OCI-LY1 (cell line): ENCODE measurements at regions not wholly inside any gene's neighbourhood (a gene's known extent, or its start where the extent isn't known, plus 50 kb on each side); places are given as distances from the start of the nearest gene placed in this dataset.
"Not testable (repeated sequence)": the region's sequence is repeated elsewhere in the genome, so short reads cannot be mapped to it uniquely, and the experiment has no call there.

Experiments used
- H2AFZ ChIP-seq: fragments of 200-600 bp; sonication (generic), shearing (Covaris generic); 2 replicates; pipeline ENCODE4 v1.6.0; 2014; ENCODE audit warnings: antibody characterized with exemption, mild to moderate bottlenecking, low read length
- H3F3A ChIP-seq: fragments of 200-600 bp; sonication (generic), shearing (Covaris generic); 2 replicates; pipeline ENCODE4 v1.6.0; 2014; ENCODE audit warnings: mild to moderate bottlenecking, antibody characterized with exemption, low read length, moderate library complexity; ENCODE audit not compliant: insufficient read depth
- H3K27ac ChIP-seq: fragments of 200-600 bp; sonication (generic); 2 replicates; pipeline ENCODE4 v1.5.1; 2014; ENCODE audit warnings: low read length, mixed run types, mild to moderate bottlenecking, low read depth; ENCODE audit not compliant: poor library complexity, severe bottlenecking
- H3K27me3 ChIP-seq: fragments of 200-600 bp; sonication (generic); 2 replicates; pipeline ENCODE4 v1.6.0; 2014; ENCODE audit warnings: antibody characterized with exemption, mild to moderate bottlenecking, low read length, moderate library complexity; ENCODE audit not compliant: insufficient read depth
- H3K36me3 ChIP-seq: fragments of 200-600 bp; sonication (generic); 2 replicates; pipeline ENCODE4 v1.6.1; 2014; ENCODE audit warnings: mild to moderate bottlenecking, antibody characterized with exemption, low read length, moderate library complexity, mixed read lengths; ENCODE audit not compliant: insufficient read depth
- H3K4me1 ChIP-seq: fragments of 200-600 bp; sonication (generic); 2 replicates; pipeline ENCODE4 v1.5.1; 2014; ENCODE audit warnings: mild to moderate bottlenecking, low read length, moderate library complexity; ENCODE audit not compliant: insufficient read depth, severe bottlenecking
- H3K4me2 ChIP-seq: fragments of 200-600 bp; sonication (generic), shearing (Covaris generic); 2 replicates; pipeline ENCODE4 v1.6.1; 2014; ENCODE audit warnings: low read length
- H3K4me3 ChIP-seq: fragments of 200-600 bp; sonication (generic); 2 replicates; pipeline ENCODE4 v1.5.1; 2014; ENCODE audit warnings: low read length, low read depth, mild to moderate bottlenecking, mixed read lengths; ENCODE audit not compliant: poor library complexity, severe bottlenecking
- H3K79me2 ChIP-seq: fragments of 200-600 bp; shearing (Covaris generic); 2 replicates; pipeline ENCODE4 v1.6.1; 2016; ENCODE audit warnings: mixed run types, low read length, mixed read lengths; ENCODE audit not compliant: insufficient read depth
- H3K9ac ChIP-seq: fragments of 200-600 bp; sonication (generic), shearing (Covaris generic); 2 replicates; pipeline ENCODE4 v1.6.1; 2014; ENCODE audit warnings: mild to moderate bottlenecking, low read length, mixed read lengths
- H3K9me2 ChIP-seq: fragments of 200-600 bp; sonication (generic), shearing (Covaris generic); 2 replicates; pipeline ENCODE4 v1.6.1; 2014; ENCODE audit warnings: low read depth, mild to moderate bottlenecking, low read length, mixed read lengths
- H3K9me3 ChIP-seq: fragments of 200-600 bp; shearing (Covaris generic); 2 replicates; pipeline ENCODE4 v1.6.1; 2014; ENCODE audit warnings: low read length, mixed read lengths
- H4K20me1 ChIP-seq: fragments of 200-600 bp; sonication (generic), shearing (Covaris generic); 2 replicates; pipeline ENCODE4 v1.6.0; 2016; ENCODE audit warnings: mild to moderate bottlenecking, low read length; ENCODE audit not compliant: insufficient read depth
- CTCF ChIP-seq: fragments of 200-600 bp; sonication (generic), shearing (Covaris generic); IDR thresholded peaks from 2 replicates; pipeline ENCODE4 v1.5.1; 2017; ENCODE audit warnings: mild to moderate bottlenecking, antibody characterized with exemption, low read length, moderate library complexity, mixed read lengths
- EZH2 ChIP-seq: fragments of 200-600 bp; sonication (generic), shearing (Covaris generic); IDR thresholded peaks from 2 replicates; pipeline ENCODE4 v1.8.0; 2017; ENCODE audit warnings: borderline replicate concordance, mixed run types, mild to moderate bottlenecking, antibody characterized with exemption, low read length, moderate library complexity, mixed read lengths

- no peak overlapping the region for H3K4me3 ChIP-seq
- TF ChIP-seq EZH2 (no peak), CTCF (no peak)
- no peaks in the 10 kb centered on the region for H3K27me3 ChIP-seq
- H4K20me1 ChIP-seq = no peaks in the 10 kb centered on the region
- H3K9me2 ChIP-seq = no peaks in the 10 kb centered on the region
- no peaks in the 10 kb centered on the region for H3F3A ChIP-seq
- H3K36me3 ChIP-seq = no peaks in the 10 kb centered on the region
- no peak overlapping the region for H3K27ac ChIP-seq
- H3K4me1 ChIP-seq = no peaks in the 10 kb centered on the region
- no peaks in the 10 kb centered on the region for H3K9me3 ChIP-seq
- H3K9ac ChIP-seq = no peak overlapping the region
- H2AFZ ChIP-seq = no peak overlapping the region
- H3K4me2 ChIP-seq = no peak overlapping the region
- no peaks in the 10 kb centered on the region for H3K79me2 ChIP-seq
These were observed 51.0 kb upstream of the IRX5 start for GRCh38 chr16:54879681-54880080.

DNA sequence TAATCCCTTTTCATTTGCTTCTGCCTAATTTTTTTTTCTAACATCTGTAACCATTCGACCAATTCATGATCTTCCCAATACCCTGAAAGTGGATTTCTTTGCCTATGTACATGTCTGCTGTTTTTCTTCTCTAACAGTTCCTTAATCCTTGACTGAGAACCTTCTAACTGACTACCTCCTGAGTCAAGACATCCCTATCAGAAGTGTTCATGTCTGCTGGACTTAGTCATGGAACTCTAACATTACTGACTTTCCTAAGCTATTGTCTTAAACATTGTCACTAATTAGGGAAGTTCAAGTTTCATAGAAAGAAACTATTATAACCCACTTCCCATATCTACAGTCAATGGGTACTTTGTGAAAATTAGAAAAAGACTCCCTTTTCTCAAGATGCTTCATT, 52.4 kb upstream of the IRX5 start:
- Histone ChIP-seq H3K9me3 (no peaks in the 10 kb centered on the region), H3K4me3 (no peak overlapping the region), H3K4me2 (no peak overlapping the region), H3K36me3 (no peaks in the 10 kb centered on the region), H3K9me2 (no peaks in the 10 kb centered on the region), H3K27me3 (no peaks in the 10 kb centered on the region), H3F3A (no peaks in the 10 kb centered on the region), H3K9ac (no peak overlapping the region), H2AFZ (no peak overlapping the region), H4K20me1 (no peaks in the 10 kb centered on the region), H3K4me1 (no peaks in the 10 kb centered on the region), H3K79me2 (no peaks in the 10 kb centered on the region), H3K27ac (no peak overlapping the region)
- no peak for TF ChIP-seq CTCF
- no peak for TF ChIP-seq EZH2

GRCh38 chr16:54875443-54875842, 55.2 kb upstream of the IRX5 start:
- H3K4me1 ChIP-seq = no peaks in the 10 kb centered on the region
- no peaks in the 10 kb centered on the region for H3K27me3 ChIP-seq
- H3K4me2 ChIP-seq = no peak overlapping the region
- H3K4me3 ChIP-seq = no peak overlapping the region
- no peaks in the 10 kb centered on the region for H3K79me2 ChIP-seq
- H3F3A ChIP-seq = no peaks in the 10 kb centered on the region
- H2AFZ ChIP-seq = no peak overlapping the region
- H3K9me2 ChIP-seq = no peaks in the 10 kb centered on the region
- H3K36me3 ChIP-seq = no peaks in the 10 kb centered on the region
- no peak overlapping the region for H3K9ac ChIP-seq
- H3K27ac ChIP-seq = no peak overlapping the region
- no peaks in the 10 kb centered on the region for H3K9me3 ChIP-seq
- no peaks in the 10 kb centered on the region for H4K20me1 ChIP-seq
- no peak for TF ChIP-seq CTCF
- TF ChIP-seq EZH2 = no peak

DNA sequence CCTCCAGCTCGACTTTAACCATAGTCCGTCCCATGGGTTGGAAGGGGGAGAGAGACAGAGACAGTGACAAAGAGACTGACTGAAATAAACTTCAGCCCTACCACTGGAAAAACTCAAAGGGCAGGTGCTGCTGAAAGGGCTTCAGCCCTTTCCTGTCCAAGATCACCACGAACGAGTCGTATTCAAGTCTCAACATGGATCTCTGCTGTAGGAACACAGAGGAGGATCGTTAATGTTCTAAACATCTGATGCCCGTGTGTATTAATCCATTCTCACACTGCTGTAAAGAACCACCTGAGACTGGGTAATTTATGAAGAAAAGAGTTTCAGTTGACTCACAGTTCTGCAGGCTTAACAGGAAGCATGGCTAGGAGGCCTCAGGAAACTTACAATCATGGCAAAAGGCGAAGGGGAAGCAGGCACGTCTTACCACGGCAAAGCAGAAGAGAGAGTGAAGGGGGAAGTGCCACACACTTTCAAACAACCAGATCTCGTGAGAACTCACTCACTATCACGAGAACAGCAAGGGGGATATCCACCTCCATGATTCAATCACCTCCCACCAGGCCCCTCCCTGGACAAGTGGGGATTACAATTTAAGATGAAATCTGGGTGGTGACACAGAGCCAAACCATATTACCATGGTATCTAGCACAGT, 56.8 kb upstream of the IRX5 start:
- not testable (repeated sequence) for H2AFZ ChIP-seq, H3K4me2 ChIP-seq, H4K20me1 ChIP-seq, H3K79me2 ChIP-seq, H3K9me3 ChIP-seq, H3K27ac ChIP-seq, H3K9ac ChIP-seq, H3K9me2 ChIP-seq, H3K4me3 ChIP-seq, H3K36me3 ChIP-seq, H3K27me3 ChIP-seq, H3F3A ChIP-seq, H3K4me1 ChIP-seq
